COLO668 (cell line): ENCODE measurements at regions not wholly inside any gene's neighbourhood (a gene's known extent, or its start where the extent isn't known, plus 50 kb on each side); places are given as distances from the start of the nearest gene placed in this dataset.

Experiments
- DNase-seq: peaks from one replicate; lab custom pipeline; 2025; ENCODE audit not compliant: unreplicated experiment; lab: John Stamatoyannopoulos, UW

DNA sequence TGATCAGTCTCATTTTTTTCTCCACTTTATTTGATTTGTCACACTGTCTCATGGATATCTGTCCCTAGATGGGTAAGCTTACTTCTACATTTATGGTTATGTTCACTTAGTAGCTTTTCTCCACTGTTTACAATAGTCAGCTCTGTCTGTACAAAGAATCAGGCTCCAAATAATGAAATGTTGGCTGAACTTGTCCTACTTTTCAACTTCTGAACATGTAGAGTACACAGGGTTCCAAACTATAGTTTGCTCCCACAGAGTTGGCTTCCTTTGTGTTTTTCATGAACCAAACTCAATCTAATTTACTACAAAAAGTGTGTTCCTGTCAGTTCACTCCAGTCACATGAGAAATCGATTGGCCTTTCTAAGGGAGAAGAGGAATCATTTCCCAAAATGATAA, 175.0 kb downstream of the CCDC71L start:
- no peak for DNase-seq

DNA sequence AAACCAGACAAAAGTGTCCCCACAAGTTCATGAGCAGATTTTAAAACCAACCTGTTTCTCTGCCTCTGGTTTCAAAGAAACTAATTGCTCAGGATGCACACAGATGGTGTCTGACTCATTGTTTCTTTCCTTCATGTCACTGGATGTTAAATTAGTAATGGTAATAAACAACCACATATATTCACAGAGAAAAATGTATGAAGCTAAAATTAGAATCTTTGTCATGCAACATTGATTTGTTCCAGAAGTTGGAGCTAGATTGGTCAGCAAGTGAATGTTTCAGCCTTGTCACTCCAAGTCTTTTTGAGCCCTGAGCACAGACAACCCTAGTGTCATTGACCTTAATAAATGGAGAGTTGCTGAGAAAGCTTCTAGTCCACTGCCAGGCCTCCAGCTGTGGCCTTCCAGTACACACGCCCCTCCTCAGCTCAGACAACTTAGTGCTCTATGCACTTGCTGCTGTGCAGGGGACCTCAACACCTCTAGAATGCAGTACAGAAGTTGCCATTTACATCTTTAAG, 175.9 kb downstream of the CCDC71L start:
- DNase-seq: no peak

DNA sequence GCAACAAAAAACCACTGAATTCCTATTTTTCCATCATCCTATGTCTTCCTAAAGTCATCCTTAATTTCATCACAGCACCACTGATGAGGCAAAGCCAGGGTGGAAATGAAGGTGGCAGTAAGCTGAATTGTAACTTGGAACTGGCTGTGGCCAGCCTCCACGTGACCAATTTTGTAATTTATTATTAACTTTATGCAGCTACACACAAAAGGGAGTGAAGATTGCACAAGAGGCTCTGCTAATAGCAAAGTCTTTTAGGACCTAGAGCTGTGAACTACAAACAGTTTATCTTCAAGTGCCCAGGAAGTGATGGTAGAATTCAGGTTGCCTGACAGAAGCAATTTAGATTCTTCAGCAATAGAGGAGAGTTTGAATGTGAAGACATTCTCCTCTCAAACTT, 176.4 kb downstream of the CCDC71L start:
- no peak for DNase-seq

DNA sequence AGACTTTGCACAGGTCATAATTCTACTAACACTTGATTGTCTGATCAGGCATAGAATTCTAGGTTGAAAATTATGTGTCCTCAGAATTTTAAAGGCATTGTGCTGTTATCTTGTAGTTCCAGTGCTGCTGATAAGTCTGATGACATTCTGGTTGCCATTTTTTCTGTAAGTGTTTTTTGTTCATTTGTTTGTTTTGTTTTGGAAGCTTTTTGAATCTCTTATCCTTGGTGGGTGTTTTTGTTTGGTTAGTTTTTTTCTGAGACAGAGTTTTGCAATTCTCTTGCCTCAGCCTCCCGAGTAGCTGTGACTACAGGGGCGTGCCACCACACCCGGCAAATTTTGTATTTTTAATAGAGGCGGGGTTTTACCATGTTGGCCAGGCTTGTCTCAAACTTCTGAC, 178.9 kb downstream of the CCDC71L start:
- no peak for DNase-seq

DNA sequence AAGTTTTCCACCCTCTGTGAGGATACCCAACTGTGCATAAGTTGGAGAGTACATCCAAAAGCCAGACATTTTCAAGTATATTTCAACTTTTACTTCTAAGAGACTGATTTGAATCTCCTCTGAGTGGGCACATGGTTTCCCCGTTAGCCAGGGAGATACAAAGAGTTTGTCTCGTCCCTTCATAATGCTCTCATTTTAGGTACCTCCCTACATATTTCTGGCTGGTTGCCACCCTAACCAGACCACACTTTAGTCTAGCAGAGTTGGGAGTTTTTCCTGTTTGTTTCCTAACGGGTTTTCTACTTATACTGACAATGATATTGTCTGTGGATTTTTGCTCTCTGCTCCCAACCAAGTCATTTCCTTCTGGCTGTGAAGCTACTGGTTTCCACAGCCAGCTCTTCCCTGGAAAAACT, 180.3 kb downstream of the CCDC71L start:
- no peak for DNase-seq

DNA sequence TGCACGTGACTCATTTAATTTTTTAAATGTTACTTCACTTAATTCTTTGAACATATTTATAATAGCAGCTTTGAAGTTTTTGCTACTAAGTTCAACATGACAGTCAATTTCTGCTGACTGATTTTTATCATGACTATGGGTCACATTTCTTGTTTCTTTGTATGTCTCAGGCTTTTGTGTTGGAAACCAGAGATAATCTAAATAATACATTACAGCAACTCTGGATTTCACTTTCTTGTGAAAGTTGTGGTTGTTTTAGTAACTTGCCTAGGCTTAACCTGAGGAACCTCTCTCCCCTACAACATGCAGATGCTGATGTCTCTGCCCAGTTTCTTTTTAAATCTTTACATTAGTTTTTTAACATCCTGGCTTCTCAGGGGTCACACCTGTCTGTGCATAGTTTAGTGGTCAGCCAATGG, 180.8 kb downstream of the CCDC71L start:
- DNase-seq: no peak

DNA sequence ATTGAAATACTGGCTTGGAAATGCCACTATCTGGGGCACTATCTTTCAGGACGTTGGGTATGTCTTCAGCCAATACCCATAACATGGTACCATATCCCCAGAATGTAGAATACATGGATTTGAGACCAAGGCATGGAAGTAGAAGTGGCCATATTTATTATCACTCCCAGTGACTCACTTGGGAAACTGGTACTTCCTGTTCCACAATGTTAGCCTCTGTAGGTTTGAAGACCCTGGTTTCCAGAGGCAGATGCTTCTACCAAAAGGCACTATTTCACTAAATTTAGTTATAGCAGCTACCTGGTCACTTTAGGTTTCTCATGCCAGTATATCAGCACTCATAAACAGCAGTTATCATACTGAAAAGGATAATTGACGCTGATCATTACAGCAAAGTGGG, 184.2 kb downstream of the CCDC71L start:
- no peak for DNase-seq

DNA sequence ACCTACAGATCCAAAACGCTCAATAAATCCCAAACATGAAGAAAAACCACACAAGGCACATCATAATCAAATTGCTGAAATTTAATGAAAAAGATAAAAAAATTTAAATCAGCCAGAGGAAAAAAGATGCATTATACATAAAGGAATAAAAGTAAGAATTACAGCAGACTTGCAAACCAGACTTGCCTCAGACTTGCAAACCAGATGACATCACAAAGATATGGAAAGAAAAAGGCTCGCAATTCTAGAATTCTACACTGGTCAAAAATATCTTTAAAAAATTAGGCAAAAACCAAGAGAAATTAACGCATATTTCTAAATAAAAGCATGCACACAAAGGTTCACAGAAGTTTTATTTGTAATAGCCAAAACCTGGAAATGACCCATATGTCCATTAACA, 188.0 kb upstream of the NAMPT start:
- DNase-seq: no peak

DNA sequence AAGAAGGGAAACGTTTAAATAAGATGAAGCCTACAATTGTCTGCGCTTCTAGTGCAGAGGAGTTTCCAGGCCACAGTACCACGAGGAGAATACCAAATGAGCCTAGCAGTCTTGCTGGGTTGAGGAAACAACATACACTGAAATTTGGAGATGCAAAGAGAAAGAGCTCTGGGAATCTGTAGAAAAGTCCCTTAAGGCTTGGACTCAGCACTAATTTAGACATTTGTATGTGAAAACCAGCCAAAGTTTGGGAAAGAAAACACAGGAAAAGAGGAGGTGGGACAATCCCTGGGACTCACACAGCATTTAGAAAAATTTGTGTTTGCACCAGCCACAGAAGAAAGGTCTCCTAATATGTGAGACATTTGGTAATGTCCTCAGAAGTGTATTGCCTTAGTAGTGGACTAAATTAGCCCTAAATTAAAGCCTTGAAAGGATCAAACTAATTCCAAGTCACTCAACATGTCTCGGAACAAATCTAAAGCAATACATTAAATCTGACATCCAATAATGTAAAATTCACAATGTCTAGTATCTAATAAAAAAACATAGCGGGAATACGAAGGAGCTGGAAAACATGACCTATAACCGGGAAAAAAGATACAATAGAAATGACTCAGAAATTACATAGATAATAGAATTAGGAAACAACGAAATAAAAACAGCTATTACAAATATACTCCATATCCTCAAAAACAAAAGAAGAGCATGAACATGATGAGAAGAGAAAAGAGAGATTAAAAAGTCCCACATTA, 187.1 kb upstream of the NAMPT start:
- no peak for DNase-seq

DNA sequence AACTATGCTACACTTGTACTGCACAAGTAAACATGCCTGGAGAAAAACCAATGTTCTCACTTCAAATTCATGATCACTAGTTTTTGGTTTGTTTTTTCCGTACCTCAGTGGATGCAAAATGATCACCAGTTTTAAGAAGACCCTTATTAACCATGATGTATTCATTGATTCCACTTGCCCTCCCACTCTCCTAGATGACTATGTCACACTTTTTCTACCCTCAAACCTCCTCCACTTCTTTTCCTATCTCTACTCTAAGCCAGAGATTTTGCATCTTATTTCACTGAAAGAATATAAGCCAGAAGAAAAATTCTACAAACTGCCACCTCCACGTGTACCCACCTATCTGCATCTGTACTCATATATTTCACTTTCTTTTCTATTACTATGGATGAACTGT, 186.2 kb upstream of the NAMPT start:
- no peak for DNase-seq

DNA sequence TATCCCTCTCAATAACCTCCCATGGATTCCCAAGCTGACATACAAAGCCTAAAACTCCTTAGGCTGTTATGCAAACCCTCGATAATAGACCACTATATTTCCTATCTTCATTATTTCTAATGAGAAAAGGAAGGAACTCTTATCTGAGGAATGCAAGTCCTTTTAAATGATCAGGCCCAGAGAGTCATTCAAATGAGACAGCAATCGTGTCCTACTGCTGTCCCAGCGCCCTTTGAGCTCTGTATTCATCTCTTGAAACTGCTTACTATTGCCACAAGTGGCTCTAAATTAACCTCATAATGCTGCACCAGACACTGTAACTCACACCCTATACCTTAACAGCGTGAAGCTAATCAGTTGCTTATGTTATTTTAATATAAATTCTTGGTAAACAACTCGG, 182.1 kb upstream of the NAMPT start:
- DNase-seq: no peak

DNA sequence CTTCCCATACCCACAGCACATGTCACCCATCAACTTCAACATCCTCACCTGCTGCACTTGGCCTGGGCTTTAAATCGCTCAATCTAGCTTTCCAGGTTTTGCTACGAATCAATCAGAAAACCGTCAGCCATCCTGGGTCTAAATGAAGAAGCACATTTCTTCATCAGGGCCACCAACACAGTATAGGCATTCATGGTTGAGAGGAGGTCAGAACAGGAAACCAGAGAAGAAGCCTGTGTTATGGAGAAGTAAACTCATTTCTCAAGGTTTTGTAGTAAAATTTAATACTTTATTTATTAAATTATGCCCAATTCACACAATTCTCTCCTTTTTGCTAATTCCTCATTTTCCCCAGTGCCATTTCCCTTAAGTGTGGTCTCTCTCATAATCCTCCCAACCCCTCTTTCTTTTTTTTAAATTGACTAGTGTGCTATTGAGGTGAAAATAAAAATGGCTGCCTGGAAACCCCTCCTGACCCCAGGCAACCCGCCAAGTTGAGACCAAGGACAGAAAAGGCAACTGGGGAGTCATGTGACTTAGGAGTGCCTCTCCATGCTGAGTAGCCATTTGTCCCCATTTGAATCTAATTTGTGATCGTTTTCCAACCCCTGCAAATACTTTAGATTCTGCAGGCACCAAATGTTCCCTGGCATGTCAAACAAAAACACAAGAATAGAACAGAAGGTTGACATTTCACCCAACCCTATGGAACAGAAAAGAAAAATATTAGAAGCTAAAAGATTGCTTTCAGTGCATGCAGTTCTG, 181.1 kb upstream of the NAMPT start:
- no peak for DNase-seq

DNA sequence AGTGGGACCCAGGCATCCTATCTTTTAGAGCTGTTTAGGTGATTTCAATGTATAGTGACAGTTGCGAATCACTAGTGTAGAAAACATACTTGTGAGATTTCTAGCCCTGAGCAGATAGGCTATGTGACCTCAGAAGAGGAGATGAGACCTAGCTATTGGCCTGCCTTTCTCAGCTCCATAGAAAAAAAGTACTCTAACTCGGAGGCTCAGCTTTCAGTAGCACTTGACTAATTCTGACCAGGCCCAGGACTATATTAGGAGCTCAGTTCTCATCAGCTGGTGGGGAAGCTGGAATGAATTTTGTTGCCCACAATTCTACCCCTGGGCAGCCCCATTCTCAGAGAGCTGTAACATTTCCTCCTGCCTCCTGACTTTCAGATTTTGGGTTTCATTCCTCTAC, 179.9 kb upstream of the NAMPT start:
- no peak for DNase-seq

DNA sequence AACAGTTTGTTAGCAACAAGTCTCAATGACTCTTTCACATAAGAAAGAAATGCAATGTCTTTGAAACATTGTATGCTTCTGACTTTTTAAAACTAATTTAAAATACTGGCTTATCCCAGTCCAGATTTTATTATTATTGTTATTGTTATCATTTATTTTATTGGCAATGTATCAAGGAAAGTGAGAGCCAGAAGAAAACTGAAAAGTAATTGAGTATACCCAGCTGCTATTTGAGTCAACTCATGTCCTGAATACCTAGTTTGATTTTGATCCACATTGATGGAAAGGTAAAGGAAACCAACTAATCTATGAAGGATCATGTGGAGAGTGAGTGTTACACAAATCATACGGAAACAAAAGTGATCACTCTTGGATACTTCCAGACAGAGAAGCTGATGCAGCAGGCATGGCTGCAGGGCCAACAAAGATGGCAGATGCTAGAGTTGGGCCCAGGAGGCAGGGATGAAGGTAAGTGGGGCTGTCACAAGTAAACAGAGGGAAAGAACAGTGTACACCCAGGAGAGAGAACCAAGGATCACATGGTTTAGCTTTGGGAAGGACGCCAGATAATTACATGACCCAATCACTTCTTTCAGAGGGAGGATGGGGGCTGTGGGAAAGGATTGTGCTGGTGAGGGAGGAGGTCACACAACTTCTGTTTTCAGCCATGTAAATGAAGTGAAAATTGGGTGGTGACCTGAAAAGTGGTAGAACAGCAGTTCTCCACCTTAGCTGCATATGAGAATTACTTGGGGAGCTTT, 179.2 kb upstream of the NAMPT start:
- DNase-seq: no peak

DNA sequence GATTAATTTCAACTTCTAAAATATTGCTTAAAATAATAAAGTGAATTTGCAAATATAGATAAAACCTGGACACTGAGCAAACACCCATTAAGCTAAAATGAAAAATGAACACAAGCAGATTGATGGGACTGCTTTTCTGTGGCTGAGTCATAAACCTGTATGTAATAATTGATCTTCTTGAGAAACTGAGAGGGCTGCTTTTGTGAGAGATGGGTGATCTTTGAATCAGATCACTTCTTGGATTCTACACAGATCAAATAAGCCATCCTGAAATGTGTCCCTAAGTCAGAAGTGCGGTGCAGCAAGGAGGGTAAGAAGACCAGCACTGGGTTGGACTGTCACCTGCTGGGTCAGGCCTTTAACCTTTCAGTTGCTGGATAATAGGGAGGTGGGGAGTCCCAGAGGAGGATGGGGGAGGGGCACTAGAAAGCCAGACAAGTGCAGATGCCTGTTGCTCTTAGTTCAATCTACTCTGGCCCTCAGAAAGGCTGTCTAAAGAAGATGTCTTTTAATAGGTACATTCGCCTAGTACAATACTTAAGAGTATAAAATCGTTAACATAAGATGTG, 178.2 kb upstream of the NAMPT start:
- no peak for DNase-seq

DNA sequence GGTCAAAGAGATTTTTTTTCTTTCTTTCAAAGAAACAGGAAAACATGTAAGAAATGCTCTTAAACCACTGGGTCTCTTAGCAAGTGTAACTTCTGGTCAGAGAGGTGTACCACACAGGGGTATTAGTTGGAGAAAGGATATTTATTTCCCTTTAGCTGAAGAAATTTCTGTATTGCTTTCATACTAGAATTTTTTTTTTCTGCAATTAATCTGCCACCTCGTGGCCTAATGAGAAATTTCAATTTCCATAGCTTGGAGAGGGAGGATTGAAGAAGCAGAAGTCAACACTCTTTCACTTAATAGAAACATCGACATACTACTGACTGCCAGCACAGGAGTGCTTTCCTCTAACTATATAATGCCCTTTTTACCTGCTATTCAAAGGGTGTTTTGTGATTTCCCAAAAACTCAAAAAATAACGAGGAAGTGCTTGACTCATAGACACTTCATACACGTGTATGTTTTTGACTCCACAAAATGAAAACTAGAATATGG, 177.6 kb upstream of the NAMPT start:
- DNase-seq: no peak

DNA sequence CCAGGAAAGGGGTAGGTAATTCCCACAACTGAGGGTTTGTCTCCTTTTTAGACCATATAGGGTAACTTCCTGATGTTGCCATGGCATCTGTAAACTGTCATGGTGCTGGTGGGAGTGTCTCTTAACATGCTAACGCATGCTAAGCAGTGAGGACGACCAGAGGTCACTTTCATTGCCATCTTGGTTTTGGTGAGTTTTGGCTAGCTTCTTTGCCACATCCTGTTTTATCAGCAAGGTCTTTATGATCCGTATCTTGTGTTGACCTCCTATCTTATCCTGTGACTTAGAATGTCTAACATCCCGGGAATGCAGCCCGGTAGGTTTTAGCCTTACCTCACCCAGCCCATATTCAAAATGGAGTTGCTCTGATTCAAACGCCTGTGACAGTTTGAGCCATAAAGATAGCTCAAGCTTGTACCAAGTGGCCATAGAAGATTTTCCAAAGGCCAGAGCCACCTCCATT, 176.0 kb upstream of the NAMPT start:
- no peak for DNase-seq

DNA sequence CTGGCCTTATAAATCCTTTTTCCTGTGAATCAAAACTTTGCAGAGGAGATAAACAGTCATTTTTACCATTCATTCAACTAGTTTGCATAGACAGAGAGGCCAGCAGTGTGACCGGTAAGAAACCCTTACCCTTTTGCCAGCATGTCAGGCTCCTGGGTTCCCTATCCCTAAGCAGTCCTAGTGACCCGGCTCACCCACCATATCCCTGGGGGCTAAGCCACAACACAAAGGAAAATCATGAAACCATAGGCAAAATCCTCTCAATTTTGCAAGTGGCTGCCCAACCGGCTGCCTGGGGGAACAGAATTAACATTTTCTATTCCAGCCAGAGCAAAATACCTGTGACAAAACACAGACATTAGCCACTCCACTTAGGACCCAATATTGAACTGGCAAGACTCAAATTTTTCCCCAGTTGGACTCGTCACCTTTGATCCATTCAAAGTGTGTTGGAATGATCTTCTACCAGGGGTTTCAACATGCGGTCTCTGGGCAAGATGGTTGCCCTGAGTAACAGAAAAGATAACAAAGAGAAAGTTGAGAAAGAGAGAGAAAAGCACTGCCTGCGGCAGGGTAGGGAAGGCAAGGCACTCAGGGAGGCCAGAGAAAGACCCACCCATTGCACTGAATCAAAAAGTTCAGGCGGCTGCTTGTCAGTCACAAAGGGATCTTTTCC, 174.8 kb upstream of the NAMPT start:
- DNase-seq: no peak

DNA sequence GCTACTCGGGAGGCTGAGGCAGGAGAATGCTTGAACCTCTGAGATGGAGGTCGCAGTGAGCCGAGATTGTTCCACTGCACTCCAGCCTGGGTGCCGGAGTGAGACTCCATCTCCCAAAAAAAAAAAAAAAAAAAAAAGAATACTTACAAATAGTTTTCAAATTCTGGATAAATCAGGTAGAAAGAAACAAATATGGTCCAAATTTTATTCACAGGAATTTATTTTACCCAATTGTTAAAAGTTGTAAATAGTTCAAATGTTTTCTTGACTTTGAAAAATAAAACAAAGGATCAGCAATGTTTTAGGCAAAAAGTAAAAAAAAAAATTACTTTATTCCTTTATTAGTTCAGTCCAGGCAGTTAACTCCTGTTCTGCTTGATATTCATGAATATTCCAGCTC, 172.9 kb upstream of the NAMPT start:
- DNase-seq: no peak

DNA sequence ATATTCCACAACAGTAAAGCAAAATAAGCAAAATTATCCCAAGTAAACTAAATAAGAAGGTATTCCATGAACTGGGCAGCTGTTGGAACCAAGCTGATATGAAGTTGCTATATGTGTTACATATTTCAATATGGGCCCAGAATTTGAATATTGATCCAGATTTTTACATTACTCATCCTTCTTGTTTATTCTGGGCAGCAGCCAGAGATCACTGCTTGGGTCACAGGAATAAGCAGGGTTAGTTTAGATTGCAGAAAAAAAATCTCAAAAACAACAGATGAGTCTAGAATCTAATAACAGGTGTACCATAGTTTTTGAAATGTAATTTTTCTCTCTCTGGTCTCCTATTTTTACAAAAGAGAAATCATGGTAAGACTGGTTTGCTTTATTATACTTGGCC, 171.5 kb upstream of the NAMPT start:
- DNase-seq: no peak
